CD14-positive monocyte (primary cell): ENCODE measurements at regions not wholly inside any gene's neighbourhood (a gene's known extent, or its start where the extent isn't known, plus 50 kb on each side); places are given as distances from the start of the nearest gene placed in this dataset.

Source experiments
- DNase-seq, 3 donors: peaks; one replicate each; pipeline ENCODE4 v3.0.0-alpha.2; 2011 to 2022
- H2AFZ ChIP-seq: 2 replicates; pipeline ENCODE4 v1.6.0; 2012; ENCODE audit warnings: mild to moderate bottlenecking, low read depth, low read length, inconsistent platforms; ENCODE audit not compliant: insufficient read depth, poor library complexity, severe bottlenecking
- H3K27ac ChIP-seq, 2 donors: 1 replicate in 1 of 2; 2 replicates in 1 of 2; pipeline ENCODE4 v1.5.1; 2012 to 2013; ENCODE audit warnings: low read length in 2 of 2, control low read depth in 1 of 2, inconsistent platforms in 1 of 2, low read depth in 1 of 2, mild to moderate bottlenecking in 1 of 2
- H3K27me3 ChIP-seq, 2 donors: one replicate each; pipeline versions ENCODE4 v1.6.0 to v1.6.1; 2011 to 2013; ENCODE audit warnings: low read length in 2 of 2; ENCODE audit not compliant: control insufficient read depth in 2 of 2, insufficient read depth in 2 of 2
- H3K36me3 ChIP-seq, 2 donors: replicated peaks in 1 of 2; 1 replicate in 1 of 2; 2 replicates in 1 of 2; pipeline versions ENCODE4 v1.5.1 to v1.6.1; 2012 to 2013; ENCODE audit warnings: low read length in 2 of 2, control low read depth in 1 of 2, inconsistent platforms in 1 of 2, mild to moderate bottlenecking in 1 of 2; ENCODE audit not compliant: insufficient read depth in 2 of 2, control insufficient read depth in 1 of 2
- H3K4me1 ChIP-seq, 2 donors: 1 replicate in 1 of 2; 2 replicates in 1 of 2; pipeline versions ENCODE4 v1.5.1 to v1.6.1; 2012 to 2013; ENCODE audit warnings: low read length in 2 of 2, control low read depth in 1 of 2, inconsistent platforms in 1 of 2, mild to moderate bottlenecking in 1 of 2, moderate library complexity in 1 of 2; ENCODE audit not compliant: insufficient read depth in 2 of 2, control insufficient read depth in 1 of 2
- H3K4me2 ChIP-seq: replicated peaks from 2 replicates; pipeline ENCODE3; 2012; ENCODE audit warnings: low read length, moderate library complexity, mild to moderate bottlenecking; ENCODE audit not compliant: poor library complexity, severe bottlenecking; ENCODE audit errors: extremely low read depth
- H3K4me3 ChIP-seq, 3 experiments: fragments of 200-600 bp in 1 of 3; sonication (generic) in 1 of 3; replicated peaks in 1 of 3; 1 replicate in 2 of 3; 2 replicates in 1 of 3; pipeline ENCODE4 v1.5.1; 2011 to 2013; ENCODE audit warnings: low read length in 3 of 3, mild to moderate bottlenecking in 3 of 3, control low read depth in 2 of 3, low read depth in 2 of 3, inconsistent platforms in 1 of 3, moderate library complexity in 1 of 3
- H3K79me2 ChIP-seq: 2 replicates; pipeline ENCODE4 v1.6.0; 2012; ENCODE audit warnings: mild to moderate bottlenecking, control low read depth, inconsistent platforms, low read length, moderate library complexity; ENCODE audit not compliant: insufficient read depth
- H3K9ac ChIP-seq: 2 replicates; pipeline ENCODE4 v1.6.0; 2017; ENCODE audit warnings: low read length, mild to moderate bottlenecking; ENCODE audit not compliant: insufficient read depth, poor library complexity, severe bottlenecking
- H3K9me3 ChIP-seq, 2 donors: replicated peaks in 1 of 2; 1 replicate in 1 of 2; 2 replicates in 1 of 2; pipeline versions ENCODE4 v1.5.1 to v1.6.1; 2012 to 2013; ENCODE audit warnings: low read length in 2 of 2, control low read depth in 1 of 2; ENCODE audit not compliant: control insufficient read depth in 1 of 2, insufficient read depth in 1 of 2
- H4K20me1 ChIP-seq: 2 replicates; pipeline ENCODE4 v1.6.0; 2012; ENCODE audit warnings: mild to moderate bottlenecking, low read length, control low read depth, moderate library complexity; ENCODE audit not compliant: insufficient read depth
- H3K27ac Mint-ChIP-seq, 7 donors: one replicate each; pipeline ENCODE4 v1.8.0; 2020; ENCODE audit warnings: mild to moderate bottlenecking in 7 of 7, mixed read lengths in 7 of 7, moderate library complexity in 6 of 7, inconsistent platforms in 2 of 7
- H3K27me3 Mint-ChIP-seq, 3 donors: one replicate each; pipeline ENCODE4 v1.8.0; 2021 to 2022; ENCODE audit warnings: low read depth in 3 of 3, mild to moderate bottlenecking in 3 of 3, mixed read lengths in 3 of 3, moderate library complexity in 3 of 3, inconsistent platforms in 1 of 3
- H3K36me3 Mint-ChIP-seq, 2 donors: one replicate each; pipeline ENCODE4 v1.8.0; 2020; ENCODE audit warnings: mixed read lengths in 2 of 2, inconsistent platforms in 1 of 2, mild to moderate bottlenecking in 1 of 2
- H3K4me1 Mint-ChIP-seq: one replicate; pipeline ENCODE4 v1.8.0; 2020; ENCODE audit warnings: mild to moderate bottlenecking, mixed read lengths
- H3K4me3 Mint-ChIP-seq, 2 donors: one replicate each; pipeline ENCODE4 v1.8.0; 2020; ENCODE audit warnings: mild to moderate bottlenecking in 2 of 2, mixed read lengths in 2 of 2, moderate library complexity in 1 of 2
- H3K9me3 Mint-ChIP-seq, 7 donors: one replicate each; pipeline ENCODE4 v1.8.0; 2020 to 2022; ENCODE audit warnings: mixed read lengths in 7 of 7, mild to moderate bottlenecking in 6 of 7, moderate library complexity in 6 of 7, inconsistent platforms in 2 of 7
- WGBS: methylation state at CpG from one replicate; pipeline ENCODE4 v1.1.5; 2013; ENCODE audit warnings: missing lambda C conversion rate; ENCODE audit not compliant: insufficient coverage; 5-methylcytosine and 5-hydroxymethylcytosine counted together
- intact Hi-C, 2 donors: fragments of 100-400 bp; cut with micrococcal nuclease; formaldehyde crosslinking; loops; one replicate each; pipeline versions ENCODE4 v1.15.0 to v1.15.1; 2023
- TF ChIP-seq, protein P1 (sequence below): fragments of 200-600 bp; IDR thresholded peaks from one replicate; pipeline ENCODE4 v1.8.0; 2022; ENCODE audit warnings: antibody characterized with exemption, mild to moderate bottlenecking

DNA sequence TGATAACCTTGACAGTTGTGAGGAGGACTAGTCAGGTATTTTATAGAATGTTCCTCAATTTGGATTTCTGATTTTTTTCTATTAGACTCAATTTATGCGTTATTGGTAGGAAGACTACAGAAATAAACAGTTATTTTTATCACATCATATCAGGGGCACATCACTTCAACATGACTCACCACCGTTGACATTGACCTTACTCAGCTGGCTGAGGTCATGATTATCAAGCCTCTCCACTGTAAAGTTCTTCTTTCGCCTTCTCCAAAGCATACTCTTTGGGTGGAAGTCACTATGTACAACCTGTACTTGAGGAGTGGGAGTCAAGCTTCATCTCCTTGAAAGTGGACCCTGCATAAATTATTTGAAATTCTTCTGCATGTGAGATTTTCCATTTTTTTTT lies 194.3 kb upstream of the IGFBP3 start:
- no CpG with 5 or more reads among the region's 3 CpGs for WGBS
- H3K4me3 Mint-ChIP-seq = no peak overlapping the region
- Histone ChIP-seq H3K27ac (no peak overlapping the region), H3K9ac (no peak overlapping the region), H3K4me3 (no peak overlapping the region), H3K4me2 (no peak overlapping the region), H3K4me1 (no peaks in the 10 kb centered on the region), H3K36me3 (no peaks in the 10 kb centered on the region), H3K79me2 (no peaks in the 10 kb centered on the region), H3K27me3 (no peaks in the 10 kb centered on the region), H3K9me3 (no peaks in the 10 kb centered on the region), H4K20me1 (no peaks in the 10 kb centered on the region), H2AFZ (no peak overlapping the region)
- TF ChIP-seq, protein P1, sequence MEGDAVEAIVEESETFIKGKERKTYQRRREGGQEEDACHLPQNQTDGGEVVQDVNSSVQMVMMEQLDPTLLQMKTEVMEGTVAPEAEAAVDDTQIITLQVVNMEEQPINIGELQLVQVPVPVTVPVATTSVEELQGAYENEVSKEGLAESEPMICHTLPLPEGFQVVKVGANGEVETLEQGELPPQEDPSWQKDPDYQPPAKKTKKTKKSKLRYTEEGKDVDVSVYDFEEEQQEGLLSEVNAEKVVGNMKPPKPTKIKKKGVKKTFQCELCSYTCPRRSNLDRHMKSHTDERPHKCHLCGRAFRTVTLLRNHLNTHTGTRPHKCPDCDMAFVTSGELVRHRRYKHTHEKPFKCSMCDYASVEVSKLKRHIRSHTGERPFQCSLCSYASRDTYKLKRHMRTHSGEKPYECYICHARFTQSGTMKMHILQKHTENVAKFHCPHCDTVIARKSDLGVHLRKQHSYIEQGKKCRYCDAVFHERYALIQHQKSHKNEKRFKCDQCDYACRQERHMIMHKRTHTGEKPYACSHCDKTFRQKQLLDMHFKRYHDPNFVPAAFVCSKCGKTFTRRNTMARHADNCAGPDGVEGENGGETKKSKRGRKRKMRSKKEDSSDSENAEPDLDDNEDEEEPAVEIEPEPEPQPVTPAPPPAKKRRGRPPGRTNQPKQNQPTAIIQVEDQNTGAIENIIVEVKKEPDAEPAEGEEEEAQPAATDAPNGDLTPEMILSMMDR = no peak
- H3K9me3 Mint-ChIP-seq = peaks cover 0 to 4% (median 2%) of the 10 kb centered on the region in 7 donors
- H3K27me3 Mint-ChIP-seq = peaks cover 0 to 4% (median 2%) of the 10 kb centered on the region in 3 donors
- DNase-seq = no peak
- intact Hi-C loops = no loop called here
- H3K36me3 Mint-ChIP-seq = no peaks in the 10 kb centered on the region
- no peak overlapping the region for H3K27ac Mint-ChIP-seq
- no peaks in the 10 kb centered on the region for H3K4me1 Mint-ChIP-seq

DNA sequence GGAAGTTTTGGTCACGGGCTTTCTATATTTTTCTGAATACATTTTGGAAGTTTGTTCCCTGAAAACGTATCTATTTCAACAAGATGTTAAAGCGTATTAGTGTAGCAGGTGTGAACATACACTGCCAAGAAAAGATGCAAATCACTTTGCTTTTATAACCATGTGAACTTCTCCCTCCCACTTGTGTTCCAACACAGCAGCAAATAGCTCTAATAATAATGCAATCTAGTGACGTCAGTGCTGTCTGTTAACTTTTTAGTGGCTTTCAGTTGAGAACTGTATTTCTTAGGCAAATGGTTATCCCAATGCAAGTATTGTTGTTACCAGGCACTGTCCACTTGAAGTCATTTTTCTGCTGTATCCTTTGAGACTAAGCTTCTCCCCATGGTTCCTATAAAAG lies 188.4 kb upstream of the IGFBP3 start:
- intact Hi-C loops = no loop called here
- H2AFZ ChIP-seq = no peak overlapping the region
- WGBS = 100% methylated on average over 1 of the region's 4 CpGs

More for the DNA sequence above, 188.4 kb upstream of the IGFBP3 start:
- Histone ChIP-seq H3K27me3 (no peaks in the 10 kb centered on the region), H3K79me2 (no peaks in the 10 kb centered on the region), H3K4me2 (no peak overlapping the region), H3K4me3 (no peak overlapping the region), H3K27ac (no peak overlapping the region), H3K9me3 (peaks cover 0 to 3% of the 10 kb centered on the region in 2 donors), H3K36me3 (no peaks in the 10 kb centered on the region), H3K9ac (no peak overlapping the region), H3K4me1 (no peaks in the 10 kb centered on the region), H4K20me1 (no peaks in the 10 kb centered on the region)
- TF ChIP-seq, protein P1 = no peak
- Mint-ChIP-seq H3K27me3 (peaks cover 0 to 2% (median 0%) of the 10 kb centered on the region in 3 donors), H3K9me3 (no peaks in the 10 kb centered on the region), H3K36me3 (no peaks in the 10 kb centered on the region), H3K4me1 (no peaks in the 10 kb centered on the region), H3K27ac (no peak overlapping the region), H3K4me3 (no peak overlapping the region)
- no peak for DNase-seq
